OCI-LY7 (cell line): ENCODE measurements at regions not wholly inside any gene's neighbourhood (a gene's known extent, or its start where the extent isn't known, plus 50 kb on each side); places are given as distances from the start of the nearest gene placed in this dataset.

Source experiments
- BruUV-seq: library from RNA; stranded (reverse); fragments of 400-500 nt; replicated peaks from 2 replicates; lab custom pipeline; 2021; lab: Mats Ljungman, UMichigan
- CTCF ChIA-PET: fragments of 300-600 bp; sonication (Branson Sonifier 250); formaldehyde crosslinking; loops from one replicate; lab custom pipeline; 2022; ENCODE audit warnings: antibody characterized with exemption; ENCODE audit not compliant: unreplicated experiment; lab: Charles Lee
- POLR2A ChIA-PET: fragments of 300-600 bp; sonication (Branson Sonifier 250); formaldehyde crosslinking; loops from one replicate; lab custom pipeline; 2022; ENCODE audit warnings: antibody characterized with exemption; lab: Charles Lee
- DNase-seq: peaks from one replicate; pipeline ENCODE4 v3.0.0-alpha.2; 2015; ENCODE audit warnings: low spot score
- H2AFZ ChIP-seq: fragments of 200-600 bp; sonication (generic), shearing (Covaris generic); 2 replicates; pipeline ENCODE4 v1.6.1; 2014; ENCODE audit warnings: mild to moderate bottlenecking, antibody characterized with exemption, low read length, moderate library complexity
- H3K27ac ChIP-seq: fragments of 200-600 bp; sonication (generic); 2 replicates; pipeline ENCODE4 v1.5.1; 2014; ENCODE audit warnings: mixed run types, low read depth, mild to moderate bottlenecking, moderate library complexity, low read length, inconsistent platforms; ENCODE audit not compliant: poor library complexity, severe bottlenecking
- H3K36me3 ChIP-seq: fragments of 200-600 bp; sonication (generic); 2 replicates; pipeline ENCODE4 v1.6.1; 2014; ENCODE audit warnings: mild to moderate bottlenecking, antibody characterized with exemption, low read length, moderate library complexity, mixed read lengths; ENCODE audit not compliant: insufficient read depth
- H3K4me1 ChIP-seq: fragments of 200-600 bp; sonication (generic); 2 replicates; pipeline ENCODE4 v1.5.1; 2014; ENCODE audit warnings: mild to moderate bottlenecking, low read length; ENCODE audit not compliant: insufficient read depth, poor library complexity, severe bottlenecking
- H3K4me2 ChIP-seq: fragments of 200-600 bp; sonication (generic); 2 replicates; pipeline ENCODE4 v1.6.1; 2014; ENCODE audit warnings: mild to moderate bottlenecking, low read length
- H3K4me3 ChIP-seq: fragments of 200-600 bp; sonication (generic); 2 replicates; pipeline ENCODE4 v1.5.1; 2014; ENCODE audit warnings: mild to moderate bottlenecking, low read depth, low read length; ENCODE audit not compliant: poor library complexity, severe bottlenecking
- H3K79me2 ChIP-seq: fragments of 200-600 bp; sonication (generic); 2 replicates; pipeline ENCODE4 v1.6.1; 2016; ENCODE audit warnings: low read depth, mild to moderate bottlenecking, low read length, moderate library complexity, mixed read lengths; ENCODE audit not compliant: insufficient read depth
- H3K9me2 ChIP-seq: fragments of 200-600 bp; sonication (generic); 2 replicates; pipeline ENCODE4 v1.6.1; 2016; ENCODE audit warnings: mild to moderate bottlenecking, low read length, mixed read lengths; ENCODE audit not compliant: insufficient read depth
- H3K9me3 ChIP-seq: fragments of 200-600 bp; sonication (generic); 2 replicates; pipeline ENCODE4 v1.6.1; 2014; ENCODE audit warnings: mild to moderate bottlenecking, mixed run types, low read length, mixed read lengths
- H4K20me1 ChIP-seq: fragments of 200-600 bp; sonication (generic); 2 replicates; pipeline ENCODE4 v1.6.1; 2014; ENCODE audit warnings: mild to moderate bottlenecking, antibody characterized with exemption, low read length, moderate library complexity, mixed read lengths; ENCODE audit not compliant: insufficient read depth
- EZH2phosphoT487 ChIP-seq: fragments of 200-600 bp; sonication (generic); IDR thresholded peaks from 2 replicates; pipeline ENCODE4 v1.6.1; 2018; ENCODE audit warnings: low read depth, borderline replicate concordance, mild to moderate bottlenecking, mixed run types, antibody characterized with exemption, low read length, moderate library complexity, mixed read lengths
- intact Hi-C: fragments of 100-400 bp; cut with micrococcal nuclease; formaldehyde crosslinking; loops from one replicate; pipeline ENCODE4 v1.10.0; 2022; ENCODE audit not compliant: unreplicated experiment
- TF ChIP-seq, protein P1 (sequence below): fragments of 200-600 bp; sonication (generic); conservative IDR thresholded peaks from 2 replicates; pipeline ENCODE4 v1.5.1; 2014; ENCODE audit warnings: mild to moderate bottlenecking, antibody characterized with exemption, low read length, moderate library complexity, mixed read lengths

DNA sequence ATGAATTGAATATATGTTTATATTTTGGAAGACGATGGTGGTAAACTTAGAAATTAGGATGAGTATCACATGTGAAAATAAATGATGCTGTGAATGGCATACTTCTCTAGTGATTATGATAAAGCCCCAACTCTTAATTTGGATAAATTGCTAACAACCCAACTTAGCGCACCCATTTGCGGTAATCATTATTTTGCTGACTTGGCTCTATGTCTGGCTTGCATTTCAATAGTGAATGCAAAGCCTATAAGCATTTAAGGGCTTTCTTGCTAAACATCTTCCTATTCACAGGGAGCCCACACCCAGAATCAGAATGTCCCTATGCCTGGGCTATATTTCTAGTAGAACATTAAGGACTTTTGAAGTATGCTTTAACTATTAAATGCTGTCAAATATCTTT lies 910.7 kb upstream of the FANCL start:
- TF ChIP-seq, protein P1, sequence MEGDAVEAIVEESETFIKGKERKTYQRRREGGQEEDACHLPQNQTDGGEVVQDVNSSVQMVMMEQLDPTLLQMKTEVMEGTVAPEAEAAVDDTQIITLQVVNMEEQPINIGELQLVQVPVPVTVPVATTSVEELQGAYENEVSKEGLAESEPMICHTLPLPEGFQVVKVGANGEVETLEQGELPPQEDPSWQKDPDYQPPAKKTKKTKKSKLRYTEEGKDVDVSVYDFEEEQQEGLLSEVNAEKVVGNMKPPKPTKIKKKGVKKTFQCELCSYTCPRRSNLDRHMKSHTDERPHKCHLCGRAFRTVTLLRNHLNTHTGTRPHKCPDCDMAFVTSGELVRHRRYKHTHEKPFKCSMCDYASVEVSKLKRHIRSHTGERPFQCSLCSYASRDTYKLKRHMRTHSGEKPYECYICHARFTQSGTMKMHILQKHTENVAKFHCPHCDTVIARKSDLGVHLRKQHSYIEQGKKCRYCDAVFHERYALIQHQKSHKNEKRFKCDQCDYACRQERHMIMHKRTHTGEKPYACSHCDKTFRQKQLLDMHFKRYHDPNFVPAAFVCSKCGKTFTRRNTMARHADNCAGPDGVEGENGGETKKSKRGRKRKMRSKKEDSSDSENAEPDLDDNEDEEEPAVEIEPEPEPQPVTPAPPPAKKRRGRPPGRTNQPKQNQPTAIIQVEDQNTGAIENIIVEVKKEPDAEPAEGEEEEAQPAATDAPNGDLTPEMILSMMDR = no peak
- no peak for TF ChIP-seq EZH2phosphoT487
- BruUV-seq = no TSS peak
- CTCF ChIA-PET = no interaction called here
- Histone ChIP-seq H3K4me2 (no peak overlapping the region), H2AFZ (no peak overlapping the region), H4K20me1 (no peaks in the 10 kb centered on the region), H3K36me3 (no peaks in the 10 kb centered on the region), H3K4me3 (no peak overlapping the region), H3K9me2 (no peaks in the 10 kb centered on the region), H3K4me1 (no peaks in the 10 kb centered on the region), H3K27ac (no peak overlapping the region), H3K79me2 (no peaks in the 10 kb centered on the region), H3K9me3 (no peaks in the 10 kb centered on the region)
- POLR2A ChIA-PET = no interaction called here
- no peak for DNase-seq
- intact Hi-C loops = no loop called here

DNA sequence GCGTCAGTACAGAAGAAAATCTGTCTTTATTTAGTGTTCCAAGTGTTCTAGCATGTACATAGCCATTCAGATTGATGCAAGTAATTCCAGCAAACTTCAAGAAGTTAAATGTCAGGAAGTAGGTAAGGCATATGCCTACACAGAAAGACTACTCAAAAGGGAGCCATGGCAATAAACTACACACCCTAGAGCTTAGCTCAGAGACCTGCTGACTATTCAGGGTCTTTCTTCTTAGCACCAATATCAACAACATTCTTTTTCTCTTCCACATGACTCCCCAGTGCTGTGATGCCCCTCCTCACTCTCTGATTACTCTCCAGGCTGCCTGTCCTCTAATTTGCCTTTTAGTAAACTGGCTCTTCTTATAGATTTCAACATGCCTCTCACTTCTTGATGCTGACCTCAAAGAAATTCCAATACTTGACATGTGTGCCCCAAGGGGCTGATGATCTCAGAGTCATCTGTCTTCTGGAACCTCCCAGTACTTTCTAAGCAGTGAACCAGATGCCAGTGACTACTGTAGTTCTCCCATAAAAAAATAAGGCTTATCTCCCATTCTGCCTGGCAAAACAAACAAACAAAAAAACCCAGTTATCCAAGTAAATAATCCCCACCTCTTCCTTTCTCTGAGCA lies 909.2 kb upstream of the FANCL start:
- intact Hi-C loops = no loop called here
- POLR2A ChIA-PET = no interaction called here
- CTCF ChIA-PET = no interaction called here

DNA sequence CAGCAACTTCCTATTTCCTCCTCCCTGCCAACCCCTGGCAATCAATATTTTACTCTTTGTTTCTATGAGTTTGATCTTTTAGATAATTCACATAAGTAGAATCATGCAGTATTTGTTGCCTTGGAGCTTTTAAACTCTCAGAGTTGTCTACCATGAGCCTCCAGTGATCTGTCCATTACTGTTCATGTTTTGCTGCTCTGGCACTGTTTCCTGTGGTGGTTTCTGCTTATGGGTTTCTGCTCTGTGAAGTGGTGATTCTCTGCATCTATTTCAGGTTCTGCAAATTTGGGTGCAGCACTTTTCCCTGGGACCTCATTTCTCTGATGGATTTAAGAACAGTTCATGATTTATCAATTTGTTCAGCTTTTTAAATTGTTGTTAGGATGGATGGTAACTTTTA lies 908.1 kb upstream of the FANCL start:
- CTCF ChIA-PET = interaction anchor here (0.7 kb wide), 1 partner anchor 78 kb away, joined by 3 read pairs; no protein-coding TSS in a partner anchor
- no peaks in the 10 kb centered on the region for H4K20me1 ChIP-seq
- no peak overlapping the region for H3K27ac ChIP-seq
- no peak overlapping the region for H3K4me2 ChIP-seq
- no peaks in the 10 kb centered on the region for H3K4me1 ChIP-seq
- POLR2A ChIA-PET = no interaction called here
- BruUV-seq = no TSS peak
- no peak overlapping the region for H2AFZ ChIP-seq
- intact Hi-C loops = no loop called here
- DNase-seq = no peak
- H3K4me3 ChIP-seq = no peak overlapping the region
- no peaks in the 10 kb centered on the region for H3K9me2 ChIP-seq
- H3K79me2 ChIP-seq = no peaks in the 10 kb centered on the region
- TF ChIP-seq EZH2phosphoT487 = no peak
- TF ChIP-seq, protein P1 = no peak
- H3K9me3 ChIP-seq = no peaks in the 10 kb centered on the region
- no peaks in the 10 kb centered on the region for H3K36me3 ChIP-seq

More for the DNA sequence above, 909.2 kb upstream of the FANCL start:
- Histone ChIP-seq H3K79me2 (no peaks in the 10 kb centered on the region), H3K9me2 (no peaks in the 10 kb centered on the region), H3K27ac (no peak overlapping the region), H4K20me1 (no peaks in the 10 kb centered on the region), H3K4me1 (no peaks in the 10 kb centered on the region), H2AFZ (no peak overlapping the region), H3K36me3 (no peaks in the 10 kb centered on the region), H3K4me3 (no peak overlapping the region), H3K4me2 (no peak overlapping the region), H3K9me3 (no peaks in the 10 kb centered on the region)
- no TSS peak for BruUV-seq
- DNase-seq = no peak
- no peak for TF ChIP-seq EZH2phosphoT487
- TF ChIP-seq, protein P1 = no peak
